ENCODE measurements at regions not wholly inside any gene's neighbourhood (a gene's known extent, or its start where the extent isn't known, plus 50 kb on each side); places are given as distances from the start of the nearest gene placed in this dataset.

DNA sequence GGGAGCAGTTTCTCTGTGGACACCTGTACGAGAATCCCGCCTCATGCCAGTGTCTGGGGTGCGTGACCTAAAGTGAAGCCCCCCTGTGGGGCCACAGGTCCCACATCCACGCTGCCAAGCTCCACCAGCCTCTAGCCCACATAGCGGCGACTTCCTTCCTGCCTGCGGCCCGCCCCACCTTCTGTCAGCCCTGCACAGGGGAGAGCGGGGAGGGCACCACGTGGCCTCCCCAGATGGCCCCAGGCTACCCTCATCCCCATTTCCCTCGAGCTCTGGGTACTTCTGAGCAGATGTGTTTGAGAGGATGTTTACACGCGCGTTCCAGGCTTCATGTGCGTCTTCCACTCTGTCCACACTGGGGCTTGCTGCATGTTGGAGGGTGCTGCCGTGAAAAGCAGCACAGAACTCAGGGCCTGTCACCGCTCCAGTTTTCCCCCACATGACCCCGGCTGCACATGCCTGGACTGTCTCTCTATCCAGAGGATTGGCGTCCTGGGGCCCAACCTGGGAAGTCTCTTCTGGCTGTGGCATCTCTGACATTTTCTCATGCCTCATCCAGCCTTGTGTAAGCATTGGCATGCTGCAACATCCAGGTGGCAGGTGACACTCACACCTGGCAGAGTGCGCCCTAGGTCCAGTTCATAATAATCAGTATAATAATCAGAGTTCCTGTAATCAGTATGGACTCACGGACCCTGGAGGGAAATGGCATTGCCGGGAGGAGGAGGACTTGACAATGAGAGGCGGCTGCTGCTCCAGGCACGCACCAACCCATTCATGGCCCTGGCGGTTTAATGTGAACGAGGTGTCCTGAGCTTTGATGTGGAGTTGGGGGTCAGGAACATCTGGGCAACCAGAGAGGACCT, 146.3 kb upstream of the TWIST2 start:
- H3K4me3 ChIP-seq (ENCODE audit: control extremely low read depth in 1 of 5, extremely low read depth in 1 of 5, insufficient read depth in 1 of 5, low read depth in 2 of 5, low read length in 4 of 5): no peak overlapping the region
- no peaks in the 10 kb centered on the region for H3K36me3 ChIP-seq (replicated peaks in 1 of 2; ENCODE audit: control extremely low read depth in 1 of 2, control insufficient read depth in 1 of 2, extremely low read depth in 1 of 2, insufficient read depth in 2 of 2, low read length in 1 of 2)

GRCh38 chr2:238702276-238703052, 145.4 kb upstream of the TWIST2 start:
- ChIA-PET CTCF (no interaction called here), POLR2A (no interaction called here)
- Histone ChIP-seq H3K4me1 (ENCODE audit: control insufficient read depth in 2 of 2, insufficient read depth in 2 of 2, low read length in 2 of 2) (no peaks in the 10 kb centered on the region), H4K20me1 (ENCODE audit: control insufficient read depth, insufficient read depth, low read length, poor library complexity, severe bottlenecking) (no peaks in the 10 kb centered on the region), H3K36me3 (replicated peaks in 1 of 2; ENCODE audit: control extremely low read depth in 1 of 2, control insufficient read depth in 1 of 2, extremely low read depth in 1 of 2, insufficient read depth in 2 of 2, low read length in 1 of 2) (no peaks in the 10 kb centered on the region), H3K4me3 (ENCODE audit: control extremely low read depth in 1 of 5, extremely low read depth in 1 of 5, insufficient read depth in 1 of 5, low read depth in 2 of 5, low read length in 4 of 5) (no peak overlapping the region), H2AFZ (ENCODE audit: insufficient read depth, low read depth, low read length, poor library complexity, severe bottlenecking) (no peak overlapping the region), H3K27ac (ENCODE audit: low read length in 2 of 2) (no peak overlapping the region), H3K9ac (ENCODE audit: low read length) (no peak overlapping the region), H3K9me3 (ENCODE audit: control extremely low read depth in 1 of 3, control insufficient read depth in 2 of 3, insufficient read depth in 1 of 3, low read length in 2 of 3) (no peaks in the 10 kb centered on the region), H3K4me2 (replicated peaks; ENCODE audit: low read depth, low read length, poor library complexity, severe bottlenecking) (no peak overlapping the region), H3K79me2 (ENCODE audit: control insufficient read depth, insufficient read depth, low read length) (no peaks in the 10 kb centered on the region), H3K27me3 (replicated peaks in 1 of 4; ENCODE audit: control extremely low read depth in 1 of 4, control insufficient read depth in 3 of 4, insufficient read depth in 4 of 4, low read length in 3 of 4) (no peaks in the 10 kb centered on the region)
- TF ChIP-seq EZH2 (IDR thresholded peaks at IDR 0.05; ENCODE audit: borderline replicate concordance, insufficient read depth, low read depth, low read length, poor library complexity, severe bottlenecking): no peak
- TF ChIP-seq, protein P1, sequence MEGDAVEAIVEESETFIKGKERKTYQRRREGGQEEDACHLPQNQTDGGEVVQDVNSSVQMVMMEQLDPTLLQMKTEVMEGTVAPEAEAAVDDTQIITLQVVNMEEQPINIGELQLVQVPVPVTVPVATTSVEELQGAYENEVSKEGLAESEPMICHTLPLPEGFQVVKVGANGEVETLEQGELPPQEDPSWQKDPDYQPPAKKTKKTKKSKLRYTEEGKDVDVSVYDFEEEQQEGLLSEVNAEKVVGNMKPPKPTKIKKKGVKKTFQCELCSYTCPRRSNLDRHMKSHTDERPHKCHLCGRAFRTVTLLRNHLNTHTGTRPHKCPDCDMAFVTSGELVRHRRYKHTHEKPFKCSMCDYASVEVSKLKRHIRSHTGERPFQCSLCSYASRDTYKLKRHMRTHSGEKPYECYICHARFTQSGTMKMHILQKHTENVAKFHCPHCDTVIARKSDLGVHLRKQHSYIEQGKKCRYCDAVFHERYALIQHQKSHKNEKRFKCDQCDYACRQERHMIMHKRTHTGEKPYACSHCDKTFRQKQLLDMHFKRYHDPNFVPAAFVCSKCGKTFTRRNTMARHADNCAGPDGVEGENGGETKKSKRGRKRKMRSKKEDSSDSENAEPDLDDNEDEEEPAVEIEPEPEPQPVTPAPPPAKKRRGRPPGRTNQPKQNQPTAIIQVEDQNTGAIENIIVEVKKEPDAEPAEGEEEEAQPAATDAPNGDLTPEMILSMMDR (IDR thresholded peaks at IDR 0.05): no peak
- ATAC-seq (ENCODE audit: low read depth) (no peak), DNase-seq (no peak)
- intact Hi-C loops (cut with micrococcal nuclease): no loop called here
- Mint-ChIP-seq H3K27ac (no peak overlapping the region), H3K4me1 (no peaks in the 10 kb centered on the region), H3K9me3 (ENCODE audit: insufficient read depth) (no peaks in the 10 kb centered on the region), H3K27me3 (no peaks in the 10 kb centered on the region), H3K4me3 (no peak overlapping the region)
- 94% methylated on average over 21 of the region's 21 CpGs for WGBS (ENCODE audit: insufficient coverage)

More for the DNA sequence above, 146.3 kb upstream of the TWIST2 start:
- Histone ChIP-seq H3K27ac (ENCODE audit: low read length in 2 of 2) (no peak overlapping the region), H4K20me1 (ENCODE audit: control insufficient read depth, insufficient read depth, low read length, poor library complexity, severe bottlenecking) (no peaks in the 10 kb centered on the region), H3K9ac (ENCODE audit: low read length) (no peak overlapping the region), H3K9me3 (ENCODE audit: control extremely low read depth in 1 of 3, control insufficient read depth in 2 of 3, insufficient read depth in 1 of 3, low read length in 2 of 3) (no peaks in the 10 kb centered on the region), H2AFZ (ENCODE audit: insufficient read depth, low read depth, low read length, poor library complexity, severe bottlenecking) (no peak overlapping the region), H3K4me2 (replicated peaks; ENCODE audit: low read depth, low read length, poor library complexity, severe bottlenecking) (no peak overlapping the region), H3K4me1 (ENCODE audit: control insufficient read depth in 2 of 2, insufficient read depth in 2 of 2, low read length in 2 of 2) (no peaks in the 10 kb centered on the region), H3K27me3 (replicated peaks in 1 of 4; ENCODE audit: control extremely low read depth in 1 of 4, control insufficient read depth in 3 of 4, insufficient read depth in 4 of 4, low read length in 3 of 4) (no peaks in the 10 kb centered on the region), H3K79me2 (ENCODE audit: control insufficient read depth, insufficient read depth, low read length) (no peaks in the 10 kb centered on the region)
- TF ChIP-seq, protein P1 (IDR thresholded peaks at IDR 0.05): no peak
- no peaks in the 10 kb centered on the region for H3K27me3 Mint-ChIP-seq
- no peak overlapping the region for H3K4me3 Mint-ChIP-seq
- DNase-seq (no peak), ATAC-seq (ENCODE audit: low read depth) (no peak)
- no peak overlapping the region for H3K27ac Mint-ChIP-seq
- ChIA-PET CTCF (no interaction called here), POLR2A (no interaction called here)
- intact Hi-C loops (cut with micrococcal nuclease): no loop called here
- H3K9me3 Mint-ChIP-seq (ENCODE audit: insufficient read depth): no peaks in the 10 kb centered on the region
- WGBS (ENCODE audit: insufficient coverage): 76% methylated on average over 23 of the region's 26 CpGs
- no peaks in the 10 kb centered on the region for H3K4me1 Mint-ChIP-seq

Measured in B cell (primary cell).